ENCODE measurements at regions not wholly inside any gene's neighbourhood (a gene's known extent, or its start where the extent isn't known, plus 50 kb on each side); places are given as distances from the start of the nearest gene placed in this dataset.
A peak's percentile ranks its signal among the peaks of the same experiment; 100 is the strongest.

DNA sequence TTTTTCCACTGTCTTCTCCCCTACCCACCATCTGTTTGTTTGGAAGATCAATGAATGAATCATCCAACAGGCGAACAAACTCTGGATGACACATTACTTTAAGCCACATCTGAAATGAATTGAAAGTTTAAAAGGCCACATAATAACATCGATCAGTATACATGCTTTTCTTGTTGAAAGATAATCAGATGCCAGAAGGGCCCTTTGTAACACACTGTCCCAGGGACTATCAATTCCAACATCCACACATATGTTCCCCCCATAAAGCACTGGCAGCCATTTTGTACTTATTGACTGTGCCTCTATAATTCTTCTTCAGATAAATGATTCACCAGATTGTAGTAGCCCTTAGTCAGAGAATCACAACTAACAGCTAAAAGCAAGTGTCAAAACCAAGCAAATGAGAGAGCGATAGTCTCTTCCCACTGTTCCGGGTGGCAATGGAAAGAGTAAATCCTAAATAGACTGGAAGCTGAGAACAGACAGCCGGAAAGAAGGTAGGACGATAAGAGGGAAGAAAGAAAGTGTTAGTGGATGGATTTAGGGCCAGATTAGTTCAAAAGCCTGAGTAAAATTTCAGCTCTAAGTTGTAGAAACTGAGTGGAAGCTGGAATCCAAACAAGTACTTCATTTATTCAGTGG is 184.9 kb upstream of the TENT5A start:
- 64% methylated on average over 6 of the region's 6 CpGs for WGBS
- no peak for DNase-seq (ENCODE audit: low spot score)
- Histone ChIP-seq H3K9ac (ENCODE audit: low read depth in 1 of 2, low read length in 2 of 2) (peak overlapping the region; percentile 80 to 91), H3K27me3 (ENCODE audit: control insufficient read depth in 4 of 4, insufficient read depth in 4 of 4, low read length in 3 of 4) (no peaks in the 10 kb centered on the region), H3K4me3 (ENCODE audit: low read depth in 1 of 3, low read length in 3 of 3) (peak overlapping the region; percentile 44 to 59 (median 46)), H3K36me3 (ENCODE audit: control insufficient read depth in 4 of 4, insufficient read depth in 3 of 4, low read depth in 1 of 4, low read length in 3 of 4) (no peaks in the 10 kb centered on the region), H3K9me3 (ENCODE audit: control insufficient read depth in 4 of 4, low read length in 3 of 4) (no peaks in the 10 kb centered on the region), H3K4me1 (ENCODE audit: control insufficient read depth in 4 of 4, insufficient read depth in 4 of 4, low read length in 3 of 4) (peaks cover 0 to 12% (median 5%) of the 10 kb centered on the region in 4 donors), H3K27ac (ENCODE audit: low read depth in 1 of 2, low read length in 2 of 2) (peak overlapping the region; percentile 93 to 96)
- TF ChIP-seq SP1 (IDR thresholded peaks at IDR 0.05), result peak; percentile 9
- peak in 1 of 2 donors; percentile 21 for TF ChIP-seq HNF4A (conservative IDR thresholded peaks at IDR 0.05)
- no peak for TF ChIP-seq FOXA1 (IDR thresholded peaks at IDR 0.05)
- peak; percentile 98 for TF ChIP-seq YY1 (IDR thresholded peaks at IDR 0.05)
- TF ChIP-seq FOXA2 (IDR thresholded peaks at IDR 0.05), result no peak
- no peak for TF ChIP-seq HNF4G (IDR thresholded peaks at IDR 0.05)
- peak in 1 of 2 donors; percentile 11 for TF ChIP-seq RAD21 (IDR thresholded peaks at IDR 0.05)
- no peak for TF ChIP-seq EGR1 (IDR thresholded peaks at IDR 0.05; ENCODE audit: low read depth in 2 of 2)
- TF ChIP-seq GABPA (IDR thresholded peaks at IDR 0.05 in 1 of 2, conservative IDR thresholded peaks at IDR 0.05 in 1 of 2), result no peak
- TF ChIP-seq RXRA (IDR thresholded peaks at IDR 0.05), result peak in 1 of 2 donors; percentile 14
- TF ChIP-seq ZBTB33 (IDR thresholded peaks at IDR 0.05), result no peak
- TF ChIP-seq JUND (IDR thresholded peaks at IDR 0.05), result peak; percentile 39 to 62
- TF ChIP-seq, protein P1, sequence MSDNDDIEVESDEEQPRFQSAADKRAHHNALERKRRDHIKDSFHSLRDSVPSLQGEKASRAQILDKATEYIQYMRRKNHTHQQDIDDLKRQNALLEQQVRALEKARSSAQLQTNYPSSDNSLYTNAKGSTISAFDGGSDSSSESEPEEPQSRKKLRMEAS (IDR thresholded peaks at IDR 0.05), result no peak
- TF ChIP-seq, protein P2, sequence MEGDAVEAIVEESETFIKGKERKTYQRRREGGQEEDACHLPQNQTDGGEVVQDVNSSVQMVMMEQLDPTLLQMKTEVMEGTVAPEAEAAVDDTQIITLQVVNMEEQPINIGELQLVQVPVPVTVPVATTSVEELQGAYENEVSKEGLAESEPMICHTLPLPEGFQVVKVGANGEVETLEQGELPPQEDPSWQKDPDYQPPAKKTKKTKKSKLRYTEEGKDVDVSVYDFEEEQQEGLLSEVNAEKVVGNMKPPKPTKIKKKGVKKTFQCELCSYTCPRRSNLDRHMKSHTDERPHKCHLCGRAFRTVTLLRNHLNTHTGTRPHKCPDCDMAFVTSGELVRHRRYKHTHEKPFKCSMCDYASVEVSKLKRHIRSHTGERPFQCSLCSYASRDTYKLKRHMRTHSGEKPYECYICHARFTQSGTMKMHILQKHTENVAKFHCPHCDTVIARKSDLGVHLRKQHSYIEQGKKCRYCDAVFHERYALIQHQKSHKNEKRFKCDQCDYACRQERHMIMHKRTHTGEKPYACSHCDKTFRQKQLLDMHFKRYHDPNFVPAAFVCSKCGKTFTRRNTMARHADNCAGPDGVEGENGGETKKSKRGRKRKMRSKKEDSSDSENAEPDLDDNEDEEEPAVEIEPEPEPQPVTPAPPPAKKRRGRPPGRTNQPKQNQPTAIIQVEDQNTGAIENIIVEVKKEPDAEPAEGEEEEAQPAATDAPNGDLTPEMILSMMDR (IDR thresholded peaks at IDR 0.05; ENCODE audit: low read depth, low read length, missing input control), result no peak

- H3K27me3 ChIP-seq (ENCODE audit: control insufficient read depth in 4 of 4, insufficient read depth in 4 of 4, low read length in 3 of 4), result no peaks in the 10 kb centered on the region
- no peak overlapping the region for H3K4me3 ChIP-seq (ENCODE audit: low read depth in 1 of 3, low read length in 3 of 3)
- no peak overlapping the region for H3K9ac ChIP-seq (ENCODE audit: low read depth in 1 of 2, low read length in 2 of 2)
- H3K27ac ChIP-seq (ENCODE audit: low read depth in 1 of 2, low read length in 2 of 2), result no peak overlapping the region
- H3K9me3 ChIP-seq (ENCODE audit: control insufficient read depth in 4 of 4, low read length in 3 of 4), result no peaks in the 10 kb centered on the region
- no peak for DNase-seq (ENCODE audit: low spot score)
- H3K4me1 ChIP-seq (ENCODE audit: control insufficient read depth in 4 of 4, insufficient read depth in 4 of 4, low read length in 3 of 4), result peaks cover 0 to 12% (median 5%) of the 10 kb centered on the region in 4 donors
- no peaks in the 10 kb centered on the region for H3K36me3 ChIP-seq (ENCODE audit: control insufficient read depth in 4 of 4, insufficient read depth in 3 of 4, low read depth in 1 of 4, low read length in 3 of 4)
- 92% methylated on average over 1 of the region's 1 CpG for WGBS
- TF ChIP-seq JUND (IDR thresholded peaks at IDR 0.05) (no peak), HNF4G (IDR thresholded peaks at IDR 0.05) (no peak), SP1 (IDR thresholded peaks at IDR 0.05) (no peak), ATF3 (IDR thresholded peaks at IDR 0.05) (no peak), NR2F2 (IDR thresholded peaks at IDR 0.05) (no peak), GABPA (IDR thresholded peaks at IDR 0.05 in 1 of 2, conservative IDR thresholded peaks at IDR 0.05 in 1 of 2) (no peak), ZBTB33 (IDR thresholded peaks at IDR 0.05) (no peak), FOXA2 (IDR thresholded peaks at IDR 0.05) (no peak), FOXA1 (IDR thresholded peaks at IDR 0.05) (no peak), TAF1 (conservative IDR thresholded peaks at IDR 0.05) (no peak), YY1 (IDR thresholded peaks at IDR 0.05) (no peak), EGR1 (IDR thresholded peaks at IDR 0.05; ENCODE audit: low read depth in 2 of 2) (no peak), RXRA (IDR thresholded peaks at IDR 0.05) (no peak)
- TF ChIP-seq, protein P1 (IDR thresholded peaks at IDR 0.05), result no peak
- TF ChIP-seq, protein P2 (IDR thresholded peaks at IDR 0.05; ENCODE audit: low read depth, low read length, missing input control), result no peak
- TF ChIP-seq, protein P3, sequence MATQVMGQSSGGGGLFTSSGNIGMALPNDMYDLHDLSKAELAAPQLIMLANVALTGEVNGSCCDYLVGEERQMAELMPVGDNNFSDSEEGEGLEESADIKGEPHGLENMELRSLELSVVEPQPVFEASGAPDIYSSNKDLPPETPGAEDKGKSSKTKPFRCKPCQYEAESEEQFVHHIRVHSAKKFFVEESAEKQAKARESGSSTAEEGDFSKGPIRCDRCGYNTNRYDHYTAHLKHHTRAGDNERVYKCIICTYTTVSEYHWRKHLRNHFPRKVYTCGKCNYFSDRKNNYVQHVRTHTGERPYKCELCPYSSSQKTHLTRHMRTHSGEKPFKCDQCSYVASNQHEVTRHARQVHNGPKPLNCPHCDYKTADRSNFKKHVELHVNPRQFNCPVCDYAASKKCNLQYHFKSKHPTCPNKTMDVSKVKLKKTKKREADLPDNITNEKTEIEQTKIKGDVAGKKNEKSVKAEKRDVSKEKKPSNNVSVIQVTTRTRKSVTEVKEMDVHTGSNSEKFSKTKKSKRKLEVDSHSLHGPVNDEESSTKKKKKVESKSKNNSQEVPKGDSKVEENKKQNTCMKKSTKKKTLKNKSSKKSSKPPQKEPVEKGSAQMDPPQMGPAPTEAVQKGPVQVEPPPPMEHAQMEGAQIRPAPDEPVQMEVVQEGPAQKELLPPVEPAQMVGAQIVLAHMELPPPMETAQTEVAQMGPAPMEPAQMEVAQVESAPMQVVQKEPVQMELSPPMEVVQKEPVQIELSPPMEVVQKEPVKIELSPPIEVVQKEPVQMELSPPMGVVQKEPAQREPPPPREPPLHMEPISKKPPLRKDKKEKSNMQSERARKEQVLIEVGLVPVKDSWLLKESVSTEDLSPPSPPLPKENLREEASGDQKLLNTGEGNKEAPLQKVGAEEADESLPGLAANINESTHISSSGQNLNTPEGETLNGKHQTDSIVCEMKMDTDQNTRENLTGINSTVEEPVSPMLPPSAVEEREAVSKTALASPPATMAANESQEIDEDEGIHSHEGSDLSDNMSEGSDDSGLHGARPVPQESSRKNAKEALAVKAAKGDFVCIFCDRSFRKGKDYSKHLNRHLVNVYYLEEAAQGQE (IDR thresholded peaks at IDR 0.05), result no peak
Observed at GRCh38 chr6:81934936-81935335, 182.5 kb upstream of the TENT5A start.

Data from liver (tissue), 8 donors.